ENCODE measurements at regions not wholly inside any gene's neighbourhood (a gene's known extent, or its start where the extent isn't known, plus 50 kb on each side); places are given as distances from the start of the nearest gene placed in this dataset.

DNA sequence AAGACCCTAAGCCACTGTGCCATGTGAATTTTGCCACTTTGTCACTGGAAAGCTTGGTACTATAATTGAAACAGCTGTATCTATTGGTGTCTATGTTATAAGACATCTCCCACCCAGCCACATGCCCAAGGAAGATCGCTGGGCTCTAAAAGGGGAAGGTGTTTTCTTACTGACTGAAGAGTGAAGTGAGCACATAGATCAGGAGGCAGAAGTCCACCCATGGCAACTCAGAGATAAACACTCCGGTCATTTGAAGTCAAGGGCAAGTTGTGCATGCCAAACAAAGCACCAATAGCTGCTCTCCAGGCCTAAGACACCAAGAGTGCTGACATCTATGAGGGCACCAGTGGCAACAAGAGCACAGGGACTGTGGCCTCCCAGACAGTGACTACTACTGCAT, 153.8 kb downstream of the KCTD12 start:
- no peak overlapping the region for H3K4me3 ChIP-seq
- intact Hi-C loops (cut with DNase I), result no loop called here
- TF ChIP-seq EP300 (IDR thresholded peaks at IDR 0.05), result no peak
- no peak for TF ChIP-seq POLR2AphosphoS5 (IDR thresholded peaks at IDR 0.05)
- no peak for TF ChIP-seq POLR2A (IDR thresholded peaks at IDR 0.05)
- TF ChIP-seq, protein P1, sequence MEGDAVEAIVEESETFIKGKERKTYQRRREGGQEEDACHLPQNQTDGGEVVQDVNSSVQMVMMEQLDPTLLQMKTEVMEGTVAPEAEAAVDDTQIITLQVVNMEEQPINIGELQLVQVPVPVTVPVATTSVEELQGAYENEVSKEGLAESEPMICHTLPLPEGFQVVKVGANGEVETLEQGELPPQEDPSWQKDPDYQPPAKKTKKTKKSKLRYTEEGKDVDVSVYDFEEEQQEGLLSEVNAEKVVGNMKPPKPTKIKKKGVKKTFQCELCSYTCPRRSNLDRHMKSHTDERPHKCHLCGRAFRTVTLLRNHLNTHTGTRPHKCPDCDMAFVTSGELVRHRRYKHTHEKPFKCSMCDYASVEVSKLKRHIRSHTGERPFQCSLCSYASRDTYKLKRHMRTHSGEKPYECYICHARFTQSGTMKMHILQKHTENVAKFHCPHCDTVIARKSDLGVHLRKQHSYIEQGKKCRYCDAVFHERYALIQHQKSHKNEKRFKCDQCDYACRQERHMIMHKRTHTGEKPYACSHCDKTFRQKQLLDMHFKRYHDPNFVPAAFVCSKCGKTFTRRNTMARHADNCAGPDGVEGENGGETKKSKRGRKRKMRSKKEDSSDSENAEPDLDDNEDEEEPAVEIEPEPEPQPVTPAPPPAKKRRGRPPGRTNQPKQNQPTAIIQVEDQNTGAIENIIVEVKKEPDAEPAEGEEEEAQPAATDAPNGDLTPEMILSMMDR (IDR thresholded peaks at IDR 0.05), result no peak

DNA sequence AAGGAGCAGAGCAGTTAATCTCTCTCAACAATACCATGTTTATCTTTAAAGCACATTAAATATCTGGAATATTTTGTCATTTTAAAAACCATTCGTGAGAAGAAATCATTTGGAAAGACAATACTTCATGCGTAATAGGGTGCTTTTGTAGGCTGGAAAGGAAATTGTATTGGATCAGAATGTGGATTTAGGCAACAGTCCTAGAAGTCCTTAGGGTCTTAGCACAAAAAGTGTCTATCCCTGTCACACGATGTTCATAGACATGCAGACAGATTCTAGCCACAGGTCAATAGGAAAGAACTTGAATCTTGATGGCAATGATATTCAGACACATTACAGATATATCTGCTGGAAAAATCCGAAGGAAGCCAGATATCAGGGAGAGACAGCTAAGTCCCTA, 156.0 kb downstream of the KCTD12 start:
- intact Hi-C loops (cut with DNase I), result no loop called here

More for the DNA sequence above, 153.8 kb downstream of the KCTD12 start:
- WGBS, 2 donors, result 85 to 92% methylated on average over 2 of the region's 2 CpGs
- H3K4me1 ChIP-seq, result no peaks in the 10 kb centered on the region
- H3K36me3 ChIP-seq, result no peaks in the 10 kb centered on the region
- no peaks in the 10 kb centered on the region for H3K27me3 ChIP-seq
- no peaks in the 10 kb centered on the region for H3K9me3 ChIP-seq
- DNase-seq, result no peak
- no peak overlapping the region for H3K27ac ChIP-seq

DNA sequence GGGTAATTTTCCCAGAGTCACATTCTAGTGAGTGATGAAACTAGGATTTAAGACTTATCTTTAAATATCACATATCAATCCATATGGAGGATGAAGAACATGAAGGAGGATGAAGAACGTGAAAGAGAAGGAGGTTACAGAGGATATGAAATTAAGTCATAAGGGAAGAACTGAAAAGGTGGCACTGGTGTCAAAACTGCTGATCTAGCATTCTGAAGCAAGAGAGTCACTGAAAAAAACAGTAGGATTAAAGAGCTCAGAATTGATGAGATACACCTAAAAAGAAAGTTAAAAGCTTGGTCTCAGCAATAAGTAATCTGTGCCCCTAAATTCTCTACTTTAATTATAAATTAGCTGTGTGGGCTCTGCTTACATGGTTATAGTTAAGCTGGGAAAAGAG, 156.5 kb downstream of the KCTD12 start:
- H3K4me1 ChIP-seq, result no peaks in the 10 kb centered on the region
- 82 to 86% methylated on average over 1 of the region's 1 CpG for WGBS, 2 donors
- TF ChIP-seq POLR2A (IDR thresholded peaks at IDR 0.05) (no peak), POLR2AphosphoS5 (IDR thresholded peaks at IDR 0.05) (no peak), EP300 (IDR thresholded peaks at IDR 0.05) (no peak)
- TF ChIP-seq, protein P1 (IDR thresholded peaks at IDR 0.05), result no peak
- no peaks in the 10 kb centered on the region for H3K27me3 ChIP-seq
- H3K27ac ChIP-seq, result no peak overlapping the region
- H3K36me3 ChIP-seq, result no peaks in the 10 kb centered on the region
- intact Hi-C loops (cut with DNase I), result no loop called here
- H3K4me3 ChIP-seq, result no peak overlapping the region
- DNase-seq, result no peak
- no peaks in the 10 kb centered on the region for H3K9me3 ChIP-seq

More for the DNA sequence above, 156.0 kb downstream of the KCTD12 start:
- no peaks in the 10 kb centered on the region for H3K9me3 ChIP-seq
- DNase-seq, result no peak
- TF ChIP-seq POLR2A (IDR thresholded peaks at IDR 0.05), result no peak
- H3K27ac ChIP-seq, result no peak overlapping the region
- 78 to 79% methylated on average over 4 of the region's 4 CpGs for WGBS, 2 donors
- H3K4me1 ChIP-seq, result no peaks in the 10 kb centered on the region
- H3K4me3 ChIP-seq, result no peak overlapping the region
- no peaks in the 10 kb centered on the region for H3K27me3 ChIP-seq
- no peaks in the 10 kb centered on the region for H3K36me3 ChIP-seq

- H3K9me3 ChIP-seq, result no peaks in the 10 kb centered on the region
- 43 to 66% methylated on average over 1 of the region's 1 CpG for WGBS, 2 donors
- H3K4me1 ChIP-seq, result peaks cover 0 to 21% (median 3%) of the 10 kb centered on the region in 4 donors
- no peak for TF ChIP-seq EP300 (IDR thresholded peaks at IDR 0.05)
- TF ChIP-seq, protein P1 (IDR thresholded peaks at IDR 0.05), result no peak
- no peak for TF ChIP-seq POLR2A (IDR thresholded peaks at IDR 0.05)
- no peak for TF ChIP-seq POLR2AphosphoS5 (IDR thresholded peaks at IDR 0.05)
- DNase-seq, result no peak
- no peak overlapping the region for H3K27ac ChIP-seq
- H3K27me3 ChIP-seq, result no peaks in the 10 kb centered on the region
- intact Hi-C loops (cut with DNase I), result no loop called here
- no peaks in the 10 kb centered on the region for H3K36me3 ChIP-seq
- H3K4me3 ChIP-seq, result no peak overlapping the region
These were observed 160.3 kb downstream of the KCTD12 start for GRCh38 chr13:76725896-76726295.

- intact Hi-C loops (cut with DNase I), result no loop called here
- Histone ChIP-seq H3K27me3 (no peaks in the 10 kb centered on the region), H3K27ac (no peak overlapping the region), H3K36me3 (no peaks in the 10 kb centered on the region), H3K9me3 (no peaks in the 10 kb centered on the region), H3K4me1 (peaks cover 0 to 21% (median 3%) of the 10 kb centered on the region in 4 donors), H3K4me3 (no peak overlapping the region)
- WGBS, 2 donors, result 39 to 43% methylated on average over 1 of the region's 1 CpG
- TF ChIP-seq POLR2AphosphoS5 (IDR thresholded peaks at IDR 0.05) (no peak), EP300 (IDR thresholded peaks at IDR 0.05) (no peak), POLR2A (IDR thresholded peaks at IDR 0.05) (no peak)
- TF ChIP-seq, protein P1 (IDR thresholded peaks at IDR 0.05), result no peak
- no peak for DNase-seq
These were observed 161.0 kb downstream of the KCTD12 start for GRCh38 chr13:76725211-76725610.

All from sigmoid colon (tissue), 6 donors.